ENCODE measurements at regions not wholly inside any gene's neighbourhood (a gene's known extent, or its start where the extent isn't known, plus 50 kb on each side); places are given as distances from the start of the nearest gene placed in this dataset.
A peak's percentile ranks its signal among the peaks of the same experiment; 100 is the strongest.

- DNase-seq (ENCODE audit: low spot score): no peak
These were observed 555.9 kb downstream of the VRK1 start for GRCh38 chr14:97353102-97353501.

DNA sequence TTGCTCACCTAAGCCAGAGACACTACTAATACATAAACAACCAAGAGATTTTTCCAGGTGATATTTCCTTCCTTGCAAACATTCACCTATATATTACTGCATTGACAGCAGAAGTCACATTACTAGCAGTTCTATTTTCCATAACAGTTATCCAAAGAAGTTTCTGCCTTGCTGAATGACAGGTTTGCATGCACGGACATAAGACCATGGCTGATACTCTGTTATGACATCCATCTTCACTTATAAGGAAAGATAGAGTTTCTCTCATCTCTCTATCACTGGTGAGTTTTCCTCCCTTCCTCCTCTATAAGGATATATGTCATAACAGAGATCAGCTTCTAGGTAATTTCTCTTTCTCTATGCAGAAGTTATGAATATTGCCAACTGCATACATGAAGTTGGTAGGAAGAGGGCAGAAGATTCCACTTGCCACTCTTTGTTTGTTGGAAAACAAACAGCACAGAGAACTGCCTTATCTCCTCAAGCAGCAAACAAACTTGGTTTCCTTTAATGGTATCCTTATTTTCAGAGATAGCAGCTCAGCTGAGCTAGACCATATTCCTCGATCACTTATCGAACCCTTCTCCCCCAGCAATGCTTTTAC lies 557.0 kb downstream of the VRK1 start:
- no peak for DNase-seq (ENCODE audit: low spot score)

DNA sequence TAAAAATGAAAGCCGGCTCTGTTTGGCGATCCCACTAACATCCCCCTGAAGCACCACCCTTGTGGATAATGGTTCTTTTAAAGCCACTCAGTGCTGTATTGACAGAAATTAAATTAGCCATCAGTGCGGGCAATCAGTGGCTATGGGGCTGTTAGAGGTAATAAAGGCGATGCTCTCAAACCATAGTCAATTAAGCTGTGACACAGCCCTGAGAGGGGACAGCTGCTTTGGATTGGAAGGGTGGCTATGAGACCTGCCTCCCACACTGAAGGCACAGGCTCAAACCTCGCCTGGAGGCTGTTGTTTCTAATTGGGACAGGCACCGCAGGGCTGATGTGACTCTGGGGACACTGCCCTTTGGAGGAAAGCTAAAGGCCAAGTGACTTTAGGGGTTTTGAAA lies 562.2 kb downstream of the VRK1 start:
- DNase-seq (ENCODE audit: low spot score): no peak

DNA sequence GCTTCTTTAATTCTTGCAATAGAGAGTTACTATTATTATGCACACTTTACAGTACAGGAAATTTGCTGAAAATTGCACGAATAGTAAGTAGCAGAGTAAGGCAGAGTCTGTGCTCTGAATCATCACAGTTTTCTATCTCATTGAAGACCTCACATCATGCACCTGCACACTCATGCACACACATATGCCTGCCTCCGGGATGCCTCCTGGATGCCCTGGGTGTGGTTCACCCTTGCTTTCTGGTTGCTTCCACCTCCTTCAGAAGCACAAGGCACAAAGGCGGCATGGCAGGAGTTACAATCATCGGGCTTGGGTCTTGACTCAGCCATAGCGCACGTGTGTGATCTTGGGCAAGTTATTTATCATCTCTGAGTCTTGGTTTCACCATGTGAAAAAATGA lies 564.0 kb downstream of the VRK1 start:
- DNase-seq (ENCODE audit: low spot score): no peak

GRCh38 chr14:97361958-97362357 lies 564.8 kb downstream of the VRK1 start:
- DNase-seq (ENCODE audit: low spot score): no peak

GRCh38 chr14:97366400-97366799 lies 569.2 kb downstream of the VRK1 start:
- DNase-seq (ENCODE audit: low spot score): no peak

- no peak for DNase-seq (ENCODE audit: low spot score)
These were observed 570.1 kb downstream of the VRK1 start for GRCh38 chr14:97367278-97367677.

GRCh38 chr14:97368049-97368448 lies 570.9 kb downstream of the VRK1 start:
- DNase-seq (ENCODE audit: low spot score): no peak

DNA sequence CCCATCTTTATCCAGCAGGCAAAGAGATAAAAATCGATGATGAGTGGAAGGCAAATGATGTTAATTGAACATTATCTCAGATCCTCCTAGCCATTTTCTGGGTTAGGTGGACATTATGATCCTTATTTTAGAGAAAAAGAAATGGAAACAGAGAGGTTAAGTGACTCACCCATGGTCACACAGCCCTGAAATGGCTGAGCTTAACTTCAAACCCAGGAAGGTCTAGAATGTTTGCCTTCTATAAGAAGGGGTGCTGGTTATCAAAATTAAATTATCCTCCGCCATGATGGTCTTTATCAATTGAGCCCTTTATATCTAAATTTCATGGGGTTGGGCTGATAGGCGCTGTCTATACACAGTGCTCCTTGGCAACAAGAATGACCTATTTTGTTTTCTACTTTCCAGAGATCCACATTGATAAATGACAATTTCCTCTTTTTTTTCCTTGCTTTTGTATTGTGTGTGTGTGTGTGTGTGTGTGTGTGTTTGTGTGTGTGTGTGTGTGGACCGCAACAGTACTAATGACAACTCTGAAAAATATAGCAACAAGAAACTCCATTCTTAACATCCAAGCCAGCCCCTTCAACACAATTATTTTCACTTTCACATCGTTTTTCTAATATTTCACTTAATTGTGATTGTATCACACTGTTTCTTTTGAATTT lies 571.9 kb downstream of the VRK1 start:
- DNase-seq (ENCODE audit: low spot score): no peak

DNA sequence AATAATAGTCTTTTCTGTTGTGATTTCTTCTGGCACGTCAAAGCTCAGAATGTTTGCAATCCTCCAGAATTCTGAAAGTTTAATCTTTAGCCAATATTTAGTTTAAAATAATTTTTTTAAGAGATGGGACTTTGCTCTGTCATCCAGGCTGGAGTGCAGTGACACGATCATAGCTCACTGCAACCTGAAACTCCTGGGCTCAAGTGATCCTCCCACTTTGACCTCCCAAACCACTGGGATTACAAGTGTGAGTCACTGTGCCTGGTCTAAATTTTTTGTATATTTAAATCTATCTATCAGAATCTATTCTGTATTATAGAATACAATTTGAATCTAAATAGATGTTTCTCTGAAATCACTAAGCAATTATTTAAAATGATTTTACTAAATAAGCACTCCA lies 572.7 kb downstream of the VRK1 start:
- no peak for DNase-seq (ENCODE audit: low spot score)

GRCh38 chr14:97376310-97376709 lies 579.1 kb downstream of the VRK1 start:
- DNase-seq (ENCODE audit: low spot score): no peak

- no peak for DNase-seq (ENCODE audit: low spot score)
These were observed 580.4 kb downstream of the VRK1 start for GRCh38 chr14:97377550-97377949.

- no peak for DNase-seq (ENCODE audit: low spot score)
These were observed 581.9 kb downstream of the VRK1 start for GRCh38 chr14:97379091-97379531.

GRCh38 chr14:97380539-97380941 lies 583.4 kb downstream of the VRK1 start:
- DNase-seq (ENCODE audit: low spot score): peak; percentile 45

DNA sequence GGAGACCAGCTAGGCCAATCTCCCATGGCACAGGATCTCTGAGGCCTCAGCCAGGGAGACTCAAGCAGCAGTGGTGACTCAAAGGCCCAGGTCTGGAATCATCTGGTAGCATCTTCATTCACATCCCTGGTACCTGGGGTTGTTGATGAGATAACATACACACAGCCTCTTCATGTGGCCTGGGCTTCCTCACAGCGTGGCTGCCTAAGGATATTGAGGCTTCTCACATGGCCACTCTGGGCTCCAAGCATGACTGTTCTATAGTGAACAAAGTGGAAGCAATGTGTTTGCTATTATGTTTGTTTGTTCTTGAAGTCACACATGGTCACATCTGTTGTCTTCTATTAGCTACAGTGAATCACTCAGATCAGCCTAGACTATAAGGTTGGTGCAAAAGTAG lies 584.1 kb downstream of the VRK1 start:
- no peak for DNase-seq (ENCODE audit: low spot score)

- DNase-seq (ENCODE audit: low spot score): no peak
These were observed 585.5 kb downstream of the VRK1 start for GRCh38 chr14:97382616-97383226.

- no peak for DNase-seq (ENCODE audit: low spot score)
These were observed 588.5 kb downstream of the VRK1 start for GRCh38 chr14:97385727-97386126.

DNA sequence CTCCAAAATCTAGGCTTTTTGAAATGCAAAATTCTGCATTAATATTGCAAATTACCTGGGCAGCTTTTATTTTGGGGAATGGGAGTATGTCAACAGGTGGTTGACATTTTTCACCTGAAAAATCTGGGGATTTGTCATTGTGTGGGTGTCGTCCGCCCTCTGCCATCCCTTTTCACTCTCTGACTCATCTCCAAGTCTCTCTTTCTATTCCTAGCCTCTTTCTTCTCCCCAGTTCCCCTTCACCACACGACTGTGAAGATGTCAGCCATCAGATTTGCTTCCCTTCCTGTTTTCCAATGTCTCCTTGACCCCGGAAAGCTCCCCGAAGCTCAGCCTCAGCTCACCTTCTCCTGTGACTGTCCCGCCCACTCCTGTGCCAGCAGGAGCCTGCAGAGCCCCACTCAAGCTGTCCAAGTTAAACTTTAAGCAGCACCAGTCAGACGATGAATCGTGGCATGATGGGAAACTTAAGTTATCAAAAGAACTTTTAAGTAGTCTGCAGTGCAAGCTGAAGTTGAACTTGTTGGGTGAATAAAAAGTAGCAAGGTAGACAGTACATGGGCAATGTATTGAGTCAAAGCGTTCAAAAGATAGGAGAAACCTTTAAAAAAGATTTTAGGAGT lies 590.2 kb downstream of the VRK1 start:
- no peak for DNase-seq (ENCODE audit: low spot score)

DNA sequence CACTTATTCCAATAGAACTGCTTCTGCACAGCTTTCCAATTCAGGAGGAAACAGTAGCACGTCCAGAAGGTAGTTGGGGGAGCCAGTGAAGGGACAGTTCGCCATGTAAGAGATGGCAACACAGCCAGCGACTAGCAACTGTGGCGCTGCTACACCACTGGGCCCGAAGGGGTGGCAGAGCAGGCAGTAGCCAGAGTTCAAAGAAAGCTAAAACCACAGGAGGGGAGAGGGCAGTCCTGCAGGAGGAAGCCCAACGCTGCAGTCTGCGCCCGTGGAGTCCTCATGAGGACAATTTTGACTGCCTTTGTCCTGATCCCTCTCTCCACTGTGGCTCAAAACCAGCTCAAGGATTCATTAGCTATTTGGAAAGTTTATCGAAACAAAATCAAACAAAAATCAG lies 591.2 kb downstream of the VRK1 start:
- no peak for DNase-seq (ENCODE audit: low spot score)

GRCh38 chr14:97390096-97390724 lies 593.0 kb downstream of the VRK1 start:
- no peak for DNase-seq (ENCODE audit: low spot score)

DNA sequence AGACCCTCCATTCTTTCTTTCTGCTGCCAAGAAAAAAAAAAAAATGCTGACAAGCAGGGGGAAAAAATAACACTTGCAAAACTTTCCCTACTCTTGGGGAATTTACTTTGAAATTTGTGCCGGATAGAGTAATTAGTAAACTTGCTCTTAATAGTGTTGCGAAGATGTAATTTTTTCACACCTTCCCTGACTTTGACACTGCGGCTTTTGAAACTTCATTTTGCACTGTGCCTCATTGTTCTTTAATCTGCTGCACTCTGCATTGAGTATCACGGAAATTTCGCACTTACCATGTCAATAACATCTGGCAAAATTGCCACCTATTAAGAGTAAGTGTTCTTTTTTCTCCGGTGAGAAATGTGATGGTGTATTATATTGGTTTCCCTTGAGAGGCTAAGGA lies 596.1 kb downstream of the VRK1 start:
- DNase-seq (ENCODE audit: low spot score): no peak

- no peak for DNase-seq (ENCODE audit: low spot score)
These were observed 597.9 kb downstream of the VRK1 start for GRCh38 chr14:97395068-97395467.

DNA sequence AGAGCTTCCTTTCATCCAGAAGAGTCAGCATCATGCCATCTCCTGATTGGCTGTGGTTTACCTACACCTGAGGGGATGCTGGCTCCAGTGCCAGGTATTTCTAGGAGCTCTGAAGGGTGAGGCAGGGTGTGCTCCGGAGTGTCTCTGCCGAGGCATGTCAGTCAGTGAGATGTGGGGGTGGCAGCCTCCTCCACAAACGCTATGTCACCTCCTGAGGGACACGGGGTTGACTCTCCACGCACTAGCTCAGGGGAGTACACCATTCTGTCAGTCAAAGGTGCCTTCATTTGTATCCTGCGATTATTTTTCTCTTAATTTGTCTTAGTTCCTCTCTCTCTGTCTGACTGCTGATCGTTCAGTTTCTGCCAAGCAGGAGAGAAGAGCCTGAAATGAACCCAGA lies 604.5 kb downstream of the VRK1 start:
- no peak for DNase-seq (ENCODE audit: low spot score)
